Fibroblast of pulmonary artery (primary cell): ENCODE measurements at regions not wholly inside any gene's neighbourhood (a gene's known extent, or its start where the extent isn't known, plus 50 kb on each side); places are given as distances from the start of the nearest gene placed in this dataset.

ENCODE experiments used
- DNase-seq: peaks from one replicate; pipeline ENCODE4 v3.0.0-alpha.2; 2010; ENCODE audit warnings: low read depth
- H3K4me3 ChIP-seq: replicated peaks from 2 replicates; pipeline ENCODE4 v1.5.1; 2011; ENCODE audit warnings: low read depth, mild to moderate bottlenecking, control low read depth, low read length, moderate library complexity
- CTCF ChIP-seq: IDR thresholded peaks from 2 replicates; pipeline ENCODE4 v1.5.1; 2011; ENCODE audit warnings: mild to moderate bottlenecking, control low read depth, low read length, inconsistent platforms; ENCODE audit errors: missing control alignments

GRCh38 chr19:30629086-30629485 lies 256.9 kb downstream of the ZNF536 start:
- no peak for DNase-seq
- no peak for TF ChIP-seq CTCF
- no peak overlapping the region for H3K4me3 ChIP-seq

- TF ChIP-seq CTCF = no peak
- no peak for DNase-seq
- H3K4me3 ChIP-seq = no peak overlapping the region
These were observed 254.4 kb downstream of the ZNF536 start for GRCh38 chr19:30626626-30626966.

GRCh38 chr19:30625947-30626625 lies 253.9 kb downstream of the ZNF536 start:
- DNase-seq = no peak
- no peak overlapping the region for H3K4me3 ChIP-seq
- no peak for TF ChIP-seq CTCF

- no peak for DNase-seq
- no peak for TF ChIP-seq CTCF
- no peak overlapping the region for H3K4me3 ChIP-seq
These were observed 250.1 kb downstream of the ZNF536 start for GRCh38 chr19:30622276-30622675.

- no peak overlapping the region for H3K4me3 ChIP-seq
- DNase-seq = no peak
- TF ChIP-seq CTCF = no peak
These were observed 249.2 kb downstream of the ZNF536 start for GRCh38 chr19:30621326-30621920.

- no peak for TF ChIP-seq CTCF
- no peak overlapping the region for H3K4me3 ChIP-seq
- DNase-seq = no peak
These were observed 248.2 kb downstream of the ZNF536 start for GRCh38 chr19:30620354-30620753.
